ENCODE measurements at regions not wholly inside any gene's neighbourhood (a gene's known extent, or its start where the extent isn't known, plus 50 kb on each side); places are given as distances from the start of the nearest gene placed in this dataset.

- TF ChIP-seq, protein P1, sequence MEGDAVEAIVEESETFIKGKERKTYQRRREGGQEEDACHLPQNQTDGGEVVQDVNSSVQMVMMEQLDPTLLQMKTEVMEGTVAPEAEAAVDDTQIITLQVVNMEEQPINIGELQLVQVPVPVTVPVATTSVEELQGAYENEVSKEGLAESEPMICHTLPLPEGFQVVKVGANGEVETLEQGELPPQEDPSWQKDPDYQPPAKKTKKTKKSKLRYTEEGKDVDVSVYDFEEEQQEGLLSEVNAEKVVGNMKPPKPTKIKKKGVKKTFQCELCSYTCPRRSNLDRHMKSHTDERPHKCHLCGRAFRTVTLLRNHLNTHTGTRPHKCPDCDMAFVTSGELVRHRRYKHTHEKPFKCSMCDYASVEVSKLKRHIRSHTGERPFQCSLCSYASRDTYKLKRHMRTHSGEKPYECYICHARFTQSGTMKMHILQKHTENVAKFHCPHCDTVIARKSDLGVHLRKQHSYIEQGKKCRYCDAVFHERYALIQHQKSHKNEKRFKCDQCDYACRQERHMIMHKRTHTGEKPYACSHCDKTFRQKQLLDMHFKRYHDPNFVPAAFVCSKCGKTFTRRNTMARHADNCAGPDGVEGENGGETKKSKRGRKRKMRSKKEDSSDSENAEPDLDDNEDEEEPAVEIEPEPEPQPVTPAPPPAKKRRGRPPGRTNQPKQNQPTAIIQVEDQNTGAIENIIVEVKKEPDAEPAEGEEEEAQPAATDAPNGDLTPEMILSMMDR (IDR thresholded peaks at IDR 0.05; ENCODE audit: low read length) = no peak
- no peak for TF ChIP-seq EZH2phosphoT487 (IDR thresholded peaks at IDR 0.05; ENCODE audit: low read length)
Observed at GRCh38 chr15:99508311-99508645, 57.5 kb upstream of the MEF2A start.

Data from MM.1S (cell line).